Testis (tissue), 2 donors: ENCODE measurements at regions not wholly inside any gene's neighbourhood (a gene's known extent, or its start where the extent isn't known, plus 50 kb on each side); places are given as distances from the start of the nearest gene placed in this dataset.

Source experiments
- DNase-seq: peaks from one replicate; pipeline ENCODE4 v3.0.0-alpha.2; 2019
- H3K27ac ChIP-seq, 2 donors: fragments of 200-600 bp; sonication (generic); one replicate each; pipeline ENCODE4 v1.5.1; 2019
- H3K27me3 ChIP-seq: fragments of 200-600 bp; sonication (generic); one replicate; pipeline ENCODE4 v1.5.1; 2019
- H3K36me3 ChIP-seq: fragments of 200-600 bp; sonication (generic); one replicate; pipeline ENCODE4 v1.5.1; 2017; ENCODE audit warnings: low read depth; ENCODE audit errors: missing control alignments
- H3K4me1 ChIP-seq: fragments of 200-600 bp; sonication (generic); one replicate; pipeline ENCODE4 v1.5.1; 2019
- H3K4me3 ChIP-seq, 2 donors: fragments of 200-600 bp; sonication (generic); one replicate each; pipeline ENCODE4 v1.5.1; 2017 to 2019
- H3K9me3 ChIP-seq: fragments of 200-600 bp; sonication (generic); one replicate; pipeline ENCODE4 v1.5.1; 2017
- CTCF ChIP-seq, 3 experiments: fragments of 450-650 bp in 2 of 3; fragments of 200-600 bp in 1 of 3; sonication (generic) in 1 of 3; IDR thresholded peaks; one replicate each; pipeline ENCODE4 v1.5.1; 2016 to 2019; ENCODE audit warnings: antibody characterized with exemption in 3 of 3, mild to moderate bottlenecking in 2 of 3, moderate library complexity in 1 of 3
- POLR2A ChIP-seq: fragments of 450-650 bp; IDR thresholded peaks from one replicate; pipeline ENCODE4 v1.6.1; 2017; ENCODE audit warnings: antibody characterized with exemption, mild to moderate bottlenecking, moderate library complexity
- WGBS, 2 donors: methylation state at CpG; one replicate each; pipeline ENCODE4 v1.1.5; 2018; 5-methylcytosine and 5-hydroxymethylcytosine counted together
- intact Hi-C: fragments of 100-400 bp; cut with DNase I; formaldehyde crosslinking; loops from one replicate; pipeline ENCODE4 v1.15.1; 2023; ENCODE audit warnings: low total_unique reads

- DNase-seq: no peak
- no peak overlapping the region for H3K4me3 ChIP-seq
- H3K4me1 ChIP-seq: no peaks in the 10 kb centered on the region
- H3K27ac ChIP-seq: no peak overlapping the region
- intact Hi-C loops: no loop called here
- H3K9me3 ChIP-seq: no peaks in the 10 kb centered on the region
- TF ChIP-seq CTCF (IDR thresholded peaks at IDR 0.05) (no peak), POLR2A (no peak)
- no peaks in the 10 kb centered on the region for H3K27me3 ChIP-seq
- H3K36me3 ChIP-seq: no peaks in the 10 kb centered on the region
- 86 to 87% methylated on average over 9 of the region's 9 CpGs for WGBS, 2 donors
Observed at GRCh38 chr14:99079061-99079727, 192.8 kb downstream of the BCL11B start.

- Histone ChIP-seq H3K4me1 (no peaks in the 10 kb centered on the region), H3K9me3 (no peaks in the 10 kb centered on the region), H3K27me3 (no peaks in the 10 kb centered on the region), H3K36me3 (no peaks in the 10 kb centered on the region), H3K27ac (no peak overlapping the region), H3K4me3 (no peak overlapping the region)
- WGBS, 2 donors: 84 to 92% methylated on average over 2 to 3 of the region's 3 CpGs
- intact Hi-C loops: no loop called here
- TF ChIP-seq POLR2A (no peak), CTCF (IDR thresholded peaks at IDR 0.05) (no peak)
- no peak for DNase-seq
Observed at GRCh38 chr14:99080306-99080705, 191.7 kb downstream of the BCL11B start.

- Histone ChIP-seq H3K4me3 (no peak overlapping the region), H3K27me3 (no peaks in the 10 kb centered on the region), H3K4me1 (no peaks in the 10 kb centered on the region), H3K27ac (no peak overlapping the region), H3K36me3 (no peaks in the 10 kb centered on the region), H3K9me3 (no peaks in the 10 kb centered on the region)
- no peak for DNase-seq
- intact Hi-C loops: no loop called here
- WGBS, 2 donors: 88 to 90% methylated on average over 9 of the region's 9 CpGs
- no peak for TF ChIP-seq POLR2A
- no peak for TF ChIP-seq CTCF (IDR thresholded peaks at IDR 0.05)
Observed at GRCh38 chr14:99081156-99081765, 190.7 kb downstream of the BCL11B start.

GRCh38 chr14:99081880-99082279 lies 190.1 kb downstream of the BCL11B start:
- DNase-seq: no peak
- H3K4me3 ChIP-seq: no peak overlapping the region
- WGBS, 2 donors: 85 to 100% methylated on average over 2 of the region's 2 CpGs
- no peaks in the 10 kb centered on the region for H3K9me3 ChIP-seq
- no peaks in the 10 kb centered on the region for H3K27me3 ChIP-seq
- no peaks in the 10 kb centered on the region for H3K36me3 ChIP-seq
- H3K4me1 ChIP-seq: no peaks in the 10 kb centered on the region
- TF ChIP-seq POLR2A (no peak), CTCF (IDR thresholded peaks at IDR 0.05) (no peak)
- intact Hi-C loops: no loop called here
- H3K27ac ChIP-seq: no peak overlapping the region
